Kidney (tissue), 13 donors: ENCODE measurements at regions not wholly inside any gene's neighbourhood (a gene's known extent, or its start where the extent isn't known, plus 50 kb on each side); places are given as distances from the start of the nearest gene placed in this dataset.

Experiments
- DNase-seq, 5 donors: peaks; one replicate each; pipeline ENCODE4 v3.0.0-alpha.2; 2013 to 2020
- FAIRE-seq: peaks from 2 replicates; lab custom pipeline; 2012; peaks lifted over from hg19 to GRCh38; lab: Jason Lieb, UNC
- H3K27ac ChIP-seq, 2 donors: one replicate each; pipeline ENCODE4 v1.7.0; 2013; ENCODE audit warnings: low read depth in 2 of 2, low read length in 2 of 2, inconsistent platforms in 1 of 2
- H3K27me3 ChIP-seq: one replicate; pipeline ENCODE4 v1.7.1; 2013; ENCODE audit warnings: low read length, inconsistent platforms; ENCODE audit not compliant: control insufficient read depth, insufficient read depth
- H3K36me3 ChIP-seq, 3 donors: one replicate each; pipeline versions ENCODE4 v1.7.0 to v1.7.1; 2013; ENCODE audit warnings: low read length in 3 of 3, control low read depth in 1 of 3, inconsistent platforms in 1 of 3; ENCODE audit not compliant: insufficient read depth in 3 of 3, control insufficient read depth in 2 of 3
- H3K4me1 ChIP-seq, 3 donors: one replicate each; pipeline versions ENCODE4 v1.7.0 to v1.7.1; 2013; ENCODE audit warnings: low read length in 3 of 3, inconsistent platforms in 1 of 3, low read depth in 1 of 3; ENCODE audit not compliant: control insufficient read depth in 2 of 3, insufficient read depth in 2 of 3
- H3K4me3 ChIP-seq, 3 donors: one replicate each; pipeline versions ENCODE4 v1.7.0 to v1.8.1; 2013; ENCODE audit warnings: low read length in 3 of 3, control low read depth in 1 of 3, inconsistent platforms in 1 of 3
- H3K9ac ChIP-seq, 3 donors: one replicate each; pipeline versions ENCODE4 v1.7.0 to v1.7.1; 2013; ENCODE audit warnings: low read length in 3 of 3, control low read depth in 1 of 3, inconsistent platforms in 1 of 3
- H3K9me3 ChIP-seq, 3 donors: one replicate each; pipeline versions ENCODE4 v1.7.0 to v1.7.1; 2013; ENCODE audit warnings: low read length in 3 of 3, control low read depth in 1 of 3, inconsistent platforms in 1 of 3; ENCODE audit not compliant: control insufficient read depth in 2 of 3, insufficient read depth in 1 of 3
- intact Hi-C: fragments of 100-400 bp; cut with DNase I; formaldehyde crosslinking; loops from one replicate; pipeline ENCODE4 v1.11.1; 2022
- TF ChIP-seq, protein P1 (sequence below): IDR thresholded peaks from 3 replicates; pipeline ENCODE4 v1.5.1; 2012; ENCODE audit warnings: mild to moderate bottlenecking, moderate library complexity, borderline replicate concordance; ENCODE audit not compliant: insufficient read depth; ENCODE audit errors: extremely low read depth
- donor health status: control.
- donor health status: control.
- donor health status: control.
- donor health status: control.
- donor health status: control.
- donor health status: DM: yes; HTN: yes; CAD: no.
- donor health status: Normal renal cell carcinoma (clear cell type).

DNA sequence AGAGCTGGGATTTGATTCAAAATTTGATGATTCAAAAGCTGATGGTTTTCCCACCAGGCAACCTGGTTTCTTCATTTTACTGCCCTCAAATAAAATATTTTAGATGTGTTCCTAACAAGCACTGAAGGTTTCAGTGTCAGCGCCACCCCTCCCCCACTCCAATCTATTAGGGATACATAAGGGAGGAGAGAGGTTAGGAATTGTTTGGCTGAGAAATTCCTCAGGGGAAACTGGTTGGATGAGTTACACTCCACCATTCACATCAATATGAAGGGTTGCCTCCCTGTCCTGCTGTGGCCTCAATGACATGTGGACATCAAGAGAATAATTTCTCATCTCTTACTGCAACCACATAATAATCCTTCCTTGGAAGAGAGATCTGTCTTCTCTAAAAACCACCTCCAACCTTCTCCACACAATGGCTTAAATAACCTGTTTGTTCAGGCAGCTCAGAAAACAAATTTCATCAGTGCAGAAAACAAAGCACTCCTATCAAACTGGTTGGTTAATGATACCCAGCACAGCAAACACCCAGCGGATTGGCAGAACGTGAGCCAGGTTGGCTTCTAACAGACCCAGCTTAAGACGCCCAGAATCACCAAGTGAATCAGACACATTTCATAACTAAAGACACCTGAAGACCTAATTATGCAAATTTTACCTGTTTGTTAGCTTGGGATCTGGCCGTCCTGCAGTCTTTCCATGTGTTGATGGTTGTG, 136.0 kb upstream of the SGK1 start:
- Histone ChIP-seq H3K9ac (no peak overlapping the region), H3K4me3 (no peak overlapping the region), H3K27me3 (no peaks in the 10 kb centered on the region), H3K27ac (no peak overlapping the region), H3K4me1 (no peaks in the 10 kb centered on the region), H3K9me3 (no peaks in the 10 kb centered on the region), H3K36me3 (no peaks in the 10 kb centered on the region)
- intact Hi-C loops = no loop called here
- TF ChIP-seq, protein P1, sequence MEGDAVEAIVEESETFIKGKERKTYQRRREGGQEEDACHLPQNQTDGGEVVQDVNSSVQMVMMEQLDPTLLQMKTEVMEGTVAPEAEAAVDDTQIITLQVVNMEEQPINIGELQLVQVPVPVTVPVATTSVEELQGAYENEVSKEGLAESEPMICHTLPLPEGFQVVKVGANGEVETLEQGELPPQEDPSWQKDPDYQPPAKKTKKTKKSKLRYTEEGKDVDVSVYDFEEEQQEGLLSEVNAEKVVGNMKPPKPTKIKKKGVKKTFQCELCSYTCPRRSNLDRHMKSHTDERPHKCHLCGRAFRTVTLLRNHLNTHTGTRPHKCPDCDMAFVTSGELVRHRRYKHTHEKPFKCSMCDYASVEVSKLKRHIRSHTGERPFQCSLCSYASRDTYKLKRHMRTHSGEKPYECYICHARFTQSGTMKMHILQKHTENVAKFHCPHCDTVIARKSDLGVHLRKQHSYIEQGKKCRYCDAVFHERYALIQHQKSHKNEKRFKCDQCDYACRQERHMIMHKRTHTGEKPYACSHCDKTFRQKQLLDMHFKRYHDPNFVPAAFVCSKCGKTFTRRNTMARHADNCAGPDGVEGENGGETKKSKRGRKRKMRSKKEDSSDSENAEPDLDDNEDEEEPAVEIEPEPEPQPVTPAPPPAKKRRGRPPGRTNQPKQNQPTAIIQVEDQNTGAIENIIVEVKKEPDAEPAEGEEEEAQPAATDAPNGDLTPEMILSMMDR = no peak
- no peak for DNase-seq
- no peak for FAIRE-seq

DNA sequence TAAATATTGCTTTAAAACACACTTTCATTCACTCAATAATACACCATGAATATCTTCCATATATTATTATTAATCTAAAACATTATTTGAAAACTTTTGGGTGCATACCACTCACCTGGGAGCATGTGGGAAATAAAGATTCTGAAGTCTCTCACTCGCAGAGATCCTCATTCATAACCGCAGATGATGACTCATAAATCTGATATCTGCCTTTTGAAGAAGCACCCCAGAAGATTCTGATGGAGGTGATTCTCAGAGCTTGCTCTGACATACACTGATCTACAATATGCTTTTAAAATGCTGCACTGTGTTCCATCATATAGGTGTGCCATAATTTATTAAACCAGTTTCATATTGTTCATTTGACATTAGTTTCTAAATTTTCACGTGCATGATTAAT, 135.0 kb upstream of the SGK1 start:
- no peak for DNase-seq
- FAIRE-seq = no peak
- Histone ChIP-seq H3K36me3 (no peaks in the 10 kb centered on the region), H3K27me3 (no peaks in the 10 kb centered on the region), H3K4me3 (no peak overlapping the region), H3K4me1 (no peaks in the 10 kb centered on the region), H3K9me3 (no peaks in the 10 kb centered on the region), H3K9ac (no peak overlapping the region), H3K27ac (no peak overlapping the region)
- TF ChIP-seq, protein P1 = no peak
- intact Hi-C loops = no loop called here

DNA sequence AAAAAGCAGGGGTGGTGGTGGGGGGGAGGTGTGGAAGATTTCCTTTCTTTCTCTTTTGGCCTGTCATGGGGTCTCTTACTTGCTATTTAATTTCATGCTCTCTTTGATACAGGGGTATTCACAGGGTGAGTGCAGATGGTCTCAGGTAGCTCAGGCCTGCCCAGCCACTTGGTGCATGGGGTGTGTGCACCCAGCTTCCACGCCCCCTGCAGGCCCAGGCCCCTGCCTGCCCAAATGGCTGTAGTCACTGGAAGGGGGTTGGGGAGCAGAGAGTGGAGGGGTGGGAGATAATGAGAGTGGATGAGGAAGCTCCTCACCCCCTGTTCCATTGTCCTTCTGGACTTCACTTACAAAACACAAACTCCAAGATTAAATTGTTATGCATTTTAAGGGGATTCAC, 133.6 kb upstream of the SGK1 start:
- TF ChIP-seq, protein P1 = no peak
- Histone ChIP-seq H3K4me1 (no peaks in the 10 kb centered on the region), H3K9me3 (no peaks in the 10 kb centered on the region), H3K27me3 (no peaks in the 10 kb centered on the region), H3K36me3 (no peaks in the 10 kb centered on the region), H3K9ac (no peak overlapping the region), H3K27ac (no peak overlapping the region), H3K4me3 (no peak overlapping the region)
- FAIRE-seq = no peak
- DNase-seq = no peak
- intact Hi-C loops = no loop called here

DNA sequence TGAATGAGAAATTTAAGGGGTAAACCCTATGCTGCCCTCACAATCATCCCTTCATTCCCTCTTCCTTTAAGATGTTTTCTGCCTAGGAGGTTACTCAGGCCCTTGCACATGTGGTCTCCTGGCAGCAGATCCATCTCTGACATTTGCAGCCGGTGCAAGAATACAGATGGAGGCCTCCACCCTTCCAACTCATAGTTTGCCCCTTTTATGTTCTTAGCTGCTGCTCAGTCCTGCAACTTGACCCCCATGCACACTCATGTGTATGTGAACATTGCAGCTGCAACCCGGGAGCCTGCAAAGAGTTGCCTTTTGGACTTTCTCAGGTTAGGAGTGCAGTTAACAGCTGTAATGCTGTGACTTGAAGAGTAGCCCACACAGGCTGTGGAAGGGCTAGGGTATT, 131.9 kb upstream of the SGK1 start:
- Histone ChIP-seq H3K27ac (no peak overlapping the region), H3K27me3 (no peaks in the 10 kb centered on the region), H3K9me3 (no peaks in the 10 kb centered on the region), H3K4me3 (no peak overlapping the region), H3K36me3 (no peaks in the 10 kb centered on the region), H3K9ac (no peak overlapping the region), H3K4me1 (no peaks in the 10 kb centered on the region)
- no peak for DNase-seq
- TF ChIP-seq, protein P1 = no peak
- FAIRE-seq = no peak
- intact Hi-C loops = no loop called here
